Erythroblast (primary cell): ENCODE measurements at regions not wholly inside any gene's neighbourhood (a gene's known extent, or its start where the extent isn't known, plus 50 kb on each side); places are given as distances from the start of the nearest gene placed in this dataset.

Experiments
- GATA1 ChIP-seq: IDR thresholded peaks from 2 replicates; pipeline ENCODE4 v1.6.1; 2011; ENCODE audit warnings: low read depth, mild to moderate bottlenecking, control low read depth, low read length, moderate library complexity
- POLR2A ChIP-seq: IDR thresholded peaks from 2 replicates; pipeline ENCODE4 v1.6.1; 2011; ENCODE audit warnings: mild to moderate bottlenecking, low read length

DNA sequence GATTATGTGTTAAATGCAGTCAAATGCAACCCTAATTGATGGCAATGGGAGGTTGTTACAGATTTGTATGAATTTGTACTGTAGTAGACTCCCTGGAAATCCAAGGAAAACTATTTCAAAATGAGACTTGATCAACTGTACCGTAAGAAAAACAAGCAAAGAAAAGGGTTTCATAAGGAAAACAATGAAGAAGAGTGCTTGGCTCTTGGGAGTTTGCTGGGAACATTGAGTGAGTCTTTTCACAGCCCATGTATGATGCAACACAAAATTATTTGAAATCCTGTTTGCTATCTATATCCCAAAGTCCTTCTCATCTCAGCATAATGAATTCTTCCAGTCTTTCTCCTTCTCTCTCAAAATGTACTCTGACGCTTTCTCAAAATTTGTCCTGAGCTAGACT lies 67.0 kb upstream of the OSR1 start:
- TF ChIP-seq POLR2A = no peak
- no peak for TF ChIP-seq GATA1
